SK-N-SH (cell line): ENCODE measurements at regions not wholly inside any gene's neighbourhood (a gene's known extent, or its start where the extent isn't known, plus 50 kb on each side); places are given as distances from the start of the nearest gene placed in this dataset.

Source experiments
- CTCF ChIA-PET: fragments of 300-600, 350-600 bp; formaldehyde crosslinking; extraction: SDS; loops from one replicate; lab custom pipeline; 2021; lab: Yijun Ruan, JAX
- POLR2A ChIA-PET: fragments of 350-600 bp; sonication (Branson Sonifier 250); formaldehyde crosslinking; extraction: SDS; loops from one replicate; lab custom pipeline; 2020; ENCODE audit warnings: antibody characterized with exemption, inconsistent platforms; lab: Yijun Ruan, JAX
- DNase-seq: peaks from one replicate; pipeline ENCODE4 v3.0.0; 2012
- H2AFZ ChIP-seq: fragments of 200-600 bp; sonication (generic); 2 replicates; pipeline ENCODE4 v1.8.1; 2016; ENCODE audit warnings: antibody characterized with exemption, mild to moderate bottlenecking, low read depth
- H3F3A ChIP-seq: fragments of 200-600 bp; sonication (generic); replicated peaks from 2 replicates; pipeline ENCODE3; 2016; ENCODE audit warnings: antibody characterized with exemption, mild to moderate bottlenecking; ENCODE audit not compliant: insufficient read depth
- H3K27ac ChIP-seq, 2 experiments: fragments of 200-500 bp in 1 of 2; fragments of 200-600 bp in 1 of 2; sonication (Bioruptor generic) in 1 of 2; sonication (generic), shearing (Covaris generic) in 1 of 2; 2 replicates each; pipeline versions ENCODE4 v1.5.1 to v1.6.1; 2014 to 2016; ENCODE audit warnings: low read depth in 2 of 2, inconsistent platforms in 1 of 2, low read length in 1 of 2, mild to moderate bottlenecking in 1 of 2, mixed read lengths in 1 of 2
- H3K27me3 ChIP-seq: fragments of 200-600 bp; sonication (generic), shearing (Covaris generic); 2 replicates; pipeline ENCODE4 v1.6.1; 2016; ENCODE audit warnings: mixed run types; ENCODE audit not compliant: insufficient read depth
- H3K36me3 ChIP-seq, 2 experiments: fragments of 200-500 bp in 1 of 2; fragments of 200-600 bp in 1 of 2; sonication (Bioruptor generic) in 1 of 2; sonication (generic) in 1 of 2; replicated peaks in 1 of 2; 2 replicates each; pipeline versions ENCODE3 to v1.5.1; 2014 to 2016; ENCODE audit warnings: low read length in 1 of 2, mild to moderate bottlenecking in 1 of 2; ENCODE audit not compliant: insufficient read depth in 2 of 2, control insufficient read depth in 1 of 2
- H3K4me1 ChIP-seq, 2 experiments: fragments of 200-500 bp in 1 of 2; fragments of 200-600 bp in 1 of 2; sonication (Bioruptor generic) in 1 of 2; sonication (generic), shearing (Covaris generic) in 1 of 2; 2 replicates each; pipeline versions ENCODE4 v1.5.1 to v1.6.1; 2014 to 2016; ENCODE audit warnings: low read depth in 1 of 2, low read length in 1 of 2, mixed run types in 1 of 2; ENCODE audit not compliant: insufficient read depth in 2 of 2, control insufficient read depth in 1 of 2
- H3K4me2 ChIP-seq: fragments of 200-600 bp; sonication (generic), shearing (Covaris generic); 2 replicates; pipeline ENCODE4 v1.6.1; 2017; ENCODE audit warnings: mixed run types
- H3K4me3 ChIP-seq, 2 experiments: fragments of 200-500 bp in 1 of 2; fragments of 200-600 bp in 1 of 2; sonication (Bioruptor generic) in 1 of 2; sonication (generic), shearing (Covaris generic) in 1 of 2; 2 replicates each; pipeline versions ENCODE4 v1.5.1 to v1.8.1; 2014 to 2016; ENCODE audit warnings: low read depth in 2 of 2, inconsistent platforms in 1 of 2, low read length in 1 of 2, mild to moderate bottlenecking in 1 of 2, mixed read lengths in 1 of 2, moderate library complexity in 1 of 2
- H3K79me2 ChIP-seq: fragments of 200-600 bp; sonication (generic); 2 replicates; pipeline ENCODE4 v1.8.1; 2017; ENCODE audit warnings: mild to moderate bottlenecking; ENCODE audit not compliant: insufficient read depth
- H3K9ac ChIP-seq: fragments of 200-600 bp; sonication (generic); 2 replicates; pipeline ENCODE4 v1.6.1; 2017; ENCODE audit warnings: mixed run types
- H3K9me2 ChIP-seq: fragments of 200-600 bp; sonication (generic); 2 replicates; pipeline ENCODE4 v1.6.1; 2017; ENCODE audit warnings: mixed run types
- H3K9me3 ChIP-seq: fragments of 200-600 bp; sonication (generic); 2 replicates; pipeline ENCODE4 v1.6.1; 2017; ENCODE audit warnings: mixed run types, mild to moderate bottlenecking, moderate library complexity
- H4K20me1 ChIP-seq: fragments of 200-600 bp; sonication (generic); 2 replicates; pipeline ENCODE4 v1.6.1; 2017; ENCODE audit warnings: mild to moderate bottlenecking, mixed run types; ENCODE audit not compliant: insufficient read depth
- ELF1 ChIP-seq: IDR thresholded peaks from 2 replicates; pipeline ENCODE4 v1.4.0; 2012
- FOSL2 ChIP-seq: IDR thresholded peaks from 2 replicates; pipeline ENCODE4 v1.4.0; 2012; ENCODE audit warnings: low read depth, mild to moderate bottlenecking, moderate library complexity, borderline replicate concordance
- FOXJ3 ChIP-seq: sonication (generic); formaldehyde crosslinking; IDR thresholded peaks from 2 replicates; pipeline ENCODE4 v1.5.1; 2020; ENCODE audit warnings: mild to moderate bottlenecking, missing genetic modification reagents
- IRF3 ChIP-seq: fragments of 150-350 bp; IDR thresholded peaks from 2 replicates; pipeline ENCODE4 v1.6.1; 2016; ENCODE audit warnings: mild to moderate bottlenecking, low read depth, low read length
- JUND ChIP-seq: IDR thresholded peaks from 2 replicates; pipeline ENCODE4 v1.4.0; 2012
- MXI1 ChIP-seq: IDR thresholded peaks from 2 replicates; pipeline ENCODE4 v1.6.1; 2012; ENCODE audit warnings: mild to moderate bottlenecking, low read depth, low read length, improper control_type of control experiment
- NRF1 ChIP-seq: IDR thresholded peaks from 2 replicates; pipeline ENCODE4 v1.6.1; 2012; ENCODE audit warnings: low read depth, mild to moderate bottlenecking, low read length
- POLR2AphosphoS5 ChIP-seq: IDR thresholded peaks from 2 replicates; pipeline ENCODE4 v1.6.1; 2012; ENCODE audit warnings: low read depth, low read length
- RAD21 ChIP-seq: IDR thresholded peaks from 2 replicates; pipeline ENCODE4 v1.6.1; 2012; ENCODE audit warnings: mild to moderate bottlenecking, low read length
- RXRA ChIP-seq: IDR thresholded peaks from 2 replicates; pipeline ENCODE4 v1.4.0; 2012; ENCODE audit warnings: low read depth, mild to moderate bottlenecking, borderline replicate concordance
- TCF12 ChIP-seq: IDR thresholded peaks from 2 replicates; pipeline ENCODE4 v1.4.0; 2012
- TEAD4 ChIP-seq: IDR thresholded peaks from 2 replicates; pipeline ENCODE4 v1.4.0; 2012; ENCODE audit warnings: mild to moderate bottlenecking, borderline replicate concordance; ENCODE audit not compliant: insufficient read depth
- YY1 ChIP-seq: IDR thresholded peaks from 2 replicates; pipeline ENCODE4 v1.4.0; 2012; ENCODE audit warnings: low read depth, mild to moderate bottlenecking
- WGBS: methylation state at CpG from one replicate; pipeline ENCODE4 v1.1.6; 2017; ENCODE audit warnings: low lambda C conversion rate; 5-methylcytosine and 5-hydroxymethylcytosine counted together
- TF ChIP-seq, protein P1 (sequence below): IDR thresholded peaks from 2 replicates; pipeline ENCODE4 v1.6.1; 2012; ENCODE audit warnings: mild to moderate bottlenecking, low read depth, low read length, moderate library complexity
- TF ChIP-seq, protein P2 (sequence below): fragments of 150-350 bp; IDR thresholded peaks from 2 replicates; pipeline ENCODE4 v1.6.1; 2017; ENCODE audit warnings: antibody characterized with exemption, low read length, low read depth, borderline replicate concordance

DNA sequence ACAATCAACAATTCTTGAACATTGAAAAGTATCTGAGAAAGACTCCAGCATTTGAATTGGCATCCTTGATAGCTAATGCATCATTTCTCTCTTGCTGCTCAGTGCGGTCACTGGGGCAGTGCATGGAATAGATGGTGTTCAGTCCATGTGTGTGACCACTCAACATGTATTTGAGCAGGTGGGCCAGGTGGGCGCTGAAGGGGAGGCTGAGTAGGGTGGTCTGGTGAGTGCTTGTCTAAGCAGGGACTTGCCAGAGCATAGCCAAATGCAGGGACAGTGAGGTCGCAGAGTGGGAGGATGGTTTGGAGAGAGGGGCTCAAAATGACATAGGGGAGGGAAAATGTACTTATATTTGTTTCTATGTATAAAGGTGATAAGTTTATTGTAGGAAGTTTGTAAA is 409.0 kb downstream of the TMEM121 start:
- WGBS, result 0% methylated on average over 3 of the region's 3 CpGs
- POLR2A ChIA-PET, result no interaction called here
- Histone ChIP-seq H3K9me3 (no peaks in the 10 kb centered on the region), H3K4me1 (peaks cover 0 to 9% of the 10 kb centered on the region in 2 experiments; a peak in 1 of 4 replicates)
- TF ChIP-seq ELF1 (no peak), JUND (no peak), NRF1 (no peak), YY1 (no peak)
- TF ChIP-seq, protein P1, sequence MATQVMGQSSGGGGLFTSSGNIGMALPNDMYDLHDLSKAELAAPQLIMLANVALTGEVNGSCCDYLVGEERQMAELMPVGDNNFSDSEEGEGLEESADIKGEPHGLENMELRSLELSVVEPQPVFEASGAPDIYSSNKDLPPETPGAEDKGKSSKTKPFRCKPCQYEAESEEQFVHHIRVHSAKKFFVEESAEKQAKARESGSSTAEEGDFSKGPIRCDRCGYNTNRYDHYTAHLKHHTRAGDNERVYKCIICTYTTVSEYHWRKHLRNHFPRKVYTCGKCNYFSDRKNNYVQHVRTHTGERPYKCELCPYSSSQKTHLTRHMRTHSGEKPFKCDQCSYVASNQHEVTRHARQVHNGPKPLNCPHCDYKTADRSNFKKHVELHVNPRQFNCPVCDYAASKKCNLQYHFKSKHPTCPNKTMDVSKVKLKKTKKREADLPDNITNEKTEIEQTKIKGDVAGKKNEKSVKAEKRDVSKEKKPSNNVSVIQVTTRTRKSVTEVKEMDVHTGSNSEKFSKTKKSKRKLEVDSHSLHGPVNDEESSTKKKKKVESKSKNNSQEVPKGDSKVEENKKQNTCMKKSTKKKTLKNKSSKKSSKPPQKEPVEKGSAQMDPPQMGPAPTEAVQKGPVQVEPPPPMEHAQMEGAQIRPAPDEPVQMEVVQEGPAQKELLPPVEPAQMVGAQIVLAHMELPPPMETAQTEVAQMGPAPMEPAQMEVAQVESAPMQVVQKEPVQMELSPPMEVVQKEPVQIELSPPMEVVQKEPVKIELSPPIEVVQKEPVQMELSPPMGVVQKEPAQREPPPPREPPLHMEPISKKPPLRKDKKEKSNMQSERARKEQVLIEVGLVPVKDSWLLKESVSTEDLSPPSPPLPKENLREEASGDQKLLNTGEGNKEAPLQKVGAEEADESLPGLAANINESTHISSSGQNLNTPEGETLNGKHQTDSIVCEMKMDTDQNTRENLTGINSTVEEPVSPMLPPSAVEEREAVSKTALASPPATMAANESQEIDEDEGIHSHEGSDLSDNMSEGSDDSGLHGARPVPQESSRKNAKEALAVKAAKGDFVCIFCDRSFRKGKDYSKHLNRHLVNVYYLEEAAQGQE, result no peak
- TF ChIP-seq, all 33 proteins: peak for 0
- no peak for DNase-seq
- H3K9me2 ChIP-seq, result no peaks in the 10 kb centered on the region
- no peaks in the 10 kb centered on the region for H3K79me2 ChIP-seq
- H3K4me3 ChIP-seq, result no peak overlapping the region
- no peak overlapping the region for H2AFZ ChIP-seq
- CTCF ChIA-PET, result interaction anchor here (0.7 to 5.8 kb wide), 2 partner anchors 9 to 14 kb away, joined by 3 to 54 read pairs; no protein-coding TSS in a partner anchor
- no peak overlapping the region for H3K9ac ChIP-seq
- no peak overlapping the region for H3K27ac ChIP-seq
- H3K27me3 ChIP-seq, result no peaks in the 10 kb centered on the region
- no peak overlapping the region for H3K4me2 ChIP-seq
- no peaks in the 10 kb centered on the region for H3K36me3 ChIP-seq
- H3F3A ChIP-seq, result no peaks in the 10 kb centered on the region
- no peaks in the 10 kb centered on the region for H4K20me1 ChIP-seq

GRCh38 chr14:105937253-105938054 is 411.1 kb downstream of the TMEM121 start:
- H2AFZ ChIP-seq, result no peak overlapping the region
- no peaks in the 10 kb centered on the region for H3K36me3 ChIP-seq
- 14% methylated on average over 6 of the region's 11 CpGs for WGBS
- no peak overlapping the region for H3K4me3 ChIP-seq
- H3K9me2 ChIP-seq, result no peaks in the 10 kb centered on the region
- no peak overlapping the region for H3K27ac ChIP-seq
- ChIA-PET POLR2A (no interaction called here), CTCF (interaction anchor here (5.8 kb wide), 1 partner anchor 7 kb away, joined by 54 read pairs; no protein-coding TSS in a partner anchor)
- no peaks in the 10 kb centered on the region for H3K4me1 ChIP-seq
- H3K27me3 ChIP-seq, result no peaks in the 10 kb centered on the region; the same call in 1 of the 2 replicates
- H3F3A ChIP-seq, result no peaks in the 10 kb centered on the region
- H3K9ac ChIP-seq, result no peak overlapping the region
- H3K4me2 ChIP-seq, result no peak overlapping the region
- no peak for DNase-seq
- H3K9me3 ChIP-seq, result no peaks in the 10 kb centered on the region
- no peaks in the 10 kb centered on the region for H4K20me1 ChIP-seq
- H3K79me2 ChIP-seq, result no peaks in the 10 kb centered on the region
- no peak for TF ChIP-seq POLR2AphosphoS5
- TF ChIP-seq, protein P2, sequence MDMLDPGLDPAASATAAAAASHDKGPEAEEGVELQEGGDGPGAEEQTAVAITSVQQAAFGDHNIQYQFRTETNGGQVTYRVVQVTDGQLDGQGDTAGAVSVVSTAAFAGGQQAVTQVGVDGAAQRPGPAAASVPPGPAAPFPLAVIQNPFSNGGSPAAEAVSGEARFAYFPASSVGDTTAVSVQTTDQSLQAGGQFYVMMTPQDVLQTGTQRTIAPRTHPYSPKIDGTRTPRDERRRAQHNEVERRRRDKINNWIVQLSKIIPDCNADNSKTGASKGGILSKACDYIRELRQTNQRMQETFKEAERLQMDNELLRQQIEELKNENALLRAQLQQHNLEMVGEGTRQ, result no peak
- no peak for TF ChIP-seq RXRA
- TF ChIP-seq FOXJ3, result no peak
- TF ChIP-seq, protein P1, result no peak
- no peak for TF ChIP-seq RAD21
- TF ChIP-seq MXI1, result no peak
- TF ChIP-seq FOSL2, result no peak
- TF ChIP-seq IRF3, result no peak
- no peak for TF ChIP-seq TCF12
- no peak for TF ChIP-seq TEAD4
